Ishikawa (cell line): ENCODE measurements at regions not wholly inside any gene's neighbourhood (a gene's known extent, or its start where the extent isn't known, plus 50 kb on each side); places are given as distances from the start of the nearest gene placed in this dataset.

Experiments used
- CEBPB ChIP-seq: IDR thresholded peaks from 2 replicates; pipeline ENCODE4 v1.6.1; 2012
- CREB1 ChIP-seq: IDR thresholded peaks from 2 replicates; pipeline ENCODE4 v1.6.1; 2012; ENCODE audit warnings: low read depth
- EGR1 ChIP-seq: IDR thresholded peaks from 2 replicates; pipeline ENCODE4 v1.6.1; 2012
- EP300 ChIP-seq: IDR thresholded peaks from 2 replicates; pipeline ENCODE4 v1.6.1; 2012; ENCODE audit warnings: borderline replicate concordance
- FOXM1 ChIP-seq: IDR thresholded peaks from 2 replicates; pipeline ENCODE4 v1.6.1; 2012; ENCODE audit warnings: low read depth, borderline replicate concordance
- MAX ChIP-seq: IDR thresholded peaks from 2 replicates; pipeline ENCODE4 v1.6.1; 2012
- NFIC ChIP-seq: IDR thresholded peaks from 2 replicates; pipeline ENCODE4 v1.6.1; 2012
- RAD21 ChIP-seq: IDR thresholded peaks from 2 replicates; pipeline ENCODE4 v1.6.1; 2012; ENCODE audit warnings: low read depth
- REST ChIP-seq: IDR thresholded peaks from 2 replicates; pipeline ENCODE4 v1.6.1; 2012; ENCODE audit warnings: low read depth, mild to moderate bottlenecking
- TAF1 ChIP-seq: IDR thresholded peaks from 2 replicates; pipeline ENCODE4 v1.6.1; 2012; ENCODE audit warnings: low read depth, mild to moderate bottlenecking
- TCF12 ChIP-seq: IDR thresholded peaks from 2 replicates; pipeline ENCODE4 v1.6.1; 2012; ENCODE audit warnings: low read depth
- TEAD4 ChIP-seq: IDR thresholded peaks from 2 replicates; pipeline ENCODE4 v1.6.1; 2012
- USF1 ChIP-seq: IDR thresholded peaks from 2 replicates; pipeline ENCODE4 v1.6.1; 2012
- YY1 ChIP-seq: IDR thresholded peaks from 2 replicates; pipeline ENCODE4 v1.6.1; 2012; ENCODE audit warnings: low read depth
- ZBTB7A ChIP-seq: IDR thresholded peaks from 2 replicates; pipeline ENCODE4 v1.6.1; 2012; ENCODE audit warnings: low read depth

- TF ChIP-seq EP300 (no peak), CREB1 (no peak), EGR1 (no peak), RAD21 (no peak)
Observed at GRCh38 chr18:56173542-56174220, 464.7 kb downstream of the TXNL1 start.

- TF ChIP-seq RAD21, result no peak
- TF ChIP-seq MAX, result no peak
- no peak for TF ChIP-seq FOXM1
- no peak for TF ChIP-seq EGR1
- TF ChIP-seq ZBTB7A, result no peak
- TF ChIP-seq TAF1, result no peak
- no peak for TF ChIP-seq CREB1
- TF ChIP-seq USF1, result no peak
- TF ChIP-seq NFIC, result no peak
- TF ChIP-seq TEAD4, result no peak
Observed at GRCh38 chr18:56172527-56172926, 465.9 kb downstream of the TXNL1 start.

- TF ChIP-seq CREB1, result no peak
- no peak for TF ChIP-seq MAX
- no peak for TF ChIP-seq TAF1
- no peak for TF ChIP-seq FOXM1
- TF ChIP-seq CEBPB, result no peak
- TF ChIP-seq EGR1, result no peak
- TF ChIP-seq RAD21, result no peak
- TF ChIP-seq USF1, result no peak
- TF ChIP-seq EP300, result no peak
- no peak for TF ChIP-seq YY1
- TF ChIP-seq ZBTB7A, result no peak
- TF ChIP-seq TEAD4, result no peak
Observed at GRCh38 chr18:56171848-56172247, 466.5 kb downstream of the TXNL1 start.

- no peak for TF ChIP-seq ZBTB7A
- no peak for TF ChIP-seq TEAD4
- no peak for TF ChIP-seq CREB1
- TF ChIP-seq TAF1, result no peak
- no peak for TF ChIP-seq REST
- no peak for TF ChIP-seq YY1
- no peak for TF ChIP-seq FOXM1
- no peak for TF ChIP-seq CEBPB
Observed at GRCh38 chr18:56168049-56168781, 470.2 kb downstream of the TXNL1 start.

GRCh38 chr18:56167366-56167765 is 471.0 kb downstream of the TXNL1 start:
- TF ChIP-seq MAX, result no peak
- no peak for TF ChIP-seq REST

- TF ChIP-seq FOXM1 (no peak), CREB1 (no peak), USF1 (no peak), REST (no peak), ZBTB7A (no peak), RAD21 (no peak), MAX (no peak), TCF12 (no peak), CEBPB (no peak), NFIC (no peak), YY1 (no peak), EGR1 (no peak), TEAD4 (no peak), EP300 (no peak), TAF1 (no peak)
Observed at GRCh38 chr18:56166914-56167313, 471.5 kb downstream of the TXNL1 start.
